NT2/D1 (cell line): ENCODE measurements at regions not wholly inside any gene's neighbourhood (a gene's known extent, or its start where the extent isn't known, plus 50 kb on each side); places are given as distances from the start of the nearest gene placed in this dataset.
A peak's percentile ranks its signal among the peaks of the same experiment; 100 is the strongest.

Source experiments
- DNase-seq: peaks from one replicate; pipeline ENCODE4 v3.0.0-alpha.2; 2011; ENCODE audit warnings: low read depth, low spot score
- H3K27me3 ChIP-seq: 2 replicates; pipeline ENCODE4 v1.6.0; 2011; ENCODE audit warnings: mild to moderate bottlenecking; ENCODE audit not compliant: insufficient read length, insufficient read depth
- H3K36me3 ChIP-seq: 2 replicates; pipeline ENCODE4 v1.6.1; 2011; ENCODE audit warnings: mild to moderate bottlenecking, low read length, mixed read lengths; ENCODE audit not compliant: insufficient read depth, insufficient read length
- H3K4me1 ChIP-seq: 2 replicates; pipeline ENCODE4 v1.5.1; 2011; ENCODE audit not compliant: insufficient read depth, insufficient read length
- H3K4me3 ChIP-seq: 2 replicates; pipeline ENCODE4 v1.5.1; 2011; ENCODE audit warnings: low read depth; ENCODE audit not compliant: insufficient read length
- H3K9ac ChIP-seq: 2 replicates; pipeline ENCODE4 v1.6.0; 2011; ENCODE audit warnings: low read depth; ENCODE audit not compliant: insufficient read length
- H3K9me3 ChIP-seq: 2 replicates; pipeline ENCODE4 v1.5.1; 2011; ENCODE audit warnings: mild to moderate bottlenecking, low read length; ENCODE audit not compliant: insufficient read depth
- SUZ12 ChIP-seq: IDR thresholded peaks from 2 replicates; pipeline ENCODE4 v1.6.1; 2011; ENCODE audit not compliant: insufficient read length, insufficient read depth; ENCODE audit errors: extremely low read depth
- YY1 ChIP-seq: IDR thresholded peaks from 2 replicates; pipeline ENCODE4 v1.6.1; 2011; ENCODE audit not compliant: insufficient read length, insufficient read depth
- ZNF274 ChIP-seq: IDR thresholded peaks from 2 replicates; pipeline ENCODE4 v1.6.1; 2011; ENCODE audit warnings: mild to moderate bottlenecking, low read depth, low read length

- H3K9me3 ChIP-seq, result 0 out of 2 replicates have a peak, but pooled peaks cover 22% of the 10 kb centered on the region
Observed at GRCh38 chr12:105626653-105627052, 296.2 kb downstream of the C12orf75 start.

GRCh38 chr12:105637470-105637869 is 307.0 kb downstream of the C12orf75 start:
- DNase-seq, result no peak

More at GRCh38 chr12:105626653-105627052, 296.2 kb downstream of the C12orf75 start:
- no peak overlapping the region for H3K4me3 ChIP-seq
- DNase-seq, result no peak
- no peaks in the 10 kb centered on the region for H3K4me1 ChIP-seq
- H3K36me3 ChIP-seq, result no peaks in the 10 kb centered on the region
- no peaks in the 10 kb centered on the region for H3K27me3 ChIP-seq
- H3K9ac ChIP-seq, result no peak overlapping the region
- TF ChIP-seq ZNF274 (no peak), YY1 (no peak), SUZ12 (no peak)

GRCh38 chr12:105640761-105641160 is 310.3 kb downstream of the C12orf75 start:
- Histone ChIP-seq H3K4me1 (peaks cover 8% of the 10 kb centered on the region), H3K27me3 (no peaks in the 10 kb centered on the region), H3K36me3 (no peaks in the 10 kb centered on the region), H3K9me3 (peaks cover 25% of the 10 kb centered on the region), H3K9ac (no peak overlapping the region), H3K4me3 (no peak overlapping the region)
- DNase-seq, result peak; percentile 30
- no peak for TF ChIP-seq ZNF274
- TF ChIP-seq YY1, result no peak
- no peak for TF ChIP-seq SUZ12

More at GRCh38 chr12:105637470-105637869, 307.0 kb downstream of the C12orf75 start:
- Histone ChIP-seq H3K27me3 (no peaks in the 10 kb centered on the region), H3K36me3 (no peaks in the 10 kb centered on the region), H3K9me3 (peaks cover 41% of the 10 kb centered on the region), H3K4me3 (no peak overlapping the region), H3K9ac (no peak overlapping the region), H3K4me1 (peaks cover 8% of the 10 kb centered on the region)
- no peak for TF ChIP-seq SUZ12
- TF ChIP-seq ZNF274, result no peak
- no peak for TF ChIP-seq YY1

GRCh38 chr12:105641749-105642148 is 311.3 kb downstream of the C12orf75 start:
- Histone ChIP-seq H3K36me3 (no peaks in the 10 kb centered on the region), H3K9ac (no peak overlapping the region), H3K27me3 (no peaks in the 10 kb centered on the region), H3K4me3 (no peak overlapping the region), H3K4me1 (peaks cover 8% of the 10 kb centered on the region), H3K9me3 (peaks cover 20% of the 10 kb centered on the region)
- no peak for DNase-seq
- TF ChIP-seq SUZ12 (no peak), ZNF274 (no peak), YY1 (no peak)

- Histone ChIP-seq H3K4me1 (peaks cover 8% of the 10 kb centered on the region), H3K27me3 (no peaks in the 10 kb centered on the region), H3K36me3 (no peaks in the 10 kb centered on the region), H3K9me3 (no peaks in the 10 kb centered on the region), H3K4me3 (no peak overlapping the region), H3K9ac (no peak overlapping the region)
- DNase-seq, result no peak
- TF ChIP-seq YY1 (no peak), SUZ12 (no peak), ZNF274 (no peak)
Observed at GRCh38 chr12:105644770-105645169, 314.3 kb downstream of the C12orf75 start.

GRCh38 chr12:105654606-105655005 is 324.1 kb downstream of the C12orf75 start:
- no peak for DNase-seq
- no peaks in the 10 kb centered on the region for H3K4me1 ChIP-seq
- TF ChIP-seq SUZ12, result no peak
- no peak for TF ChIP-seq ZNF274
- TF ChIP-seq YY1, result no peak
- 0 out of 2 replicates have a peak, but pooled peaks cover 5% of the 10 kb centered on the region for H3K9me3 ChIP-seq
- no peak overlapping the region for H3K9ac ChIP-seq
- no peaks in the 10 kb centered on the region for H3K36me3 ChIP-seq
- no peak overlapping the region for H3K4me3 ChIP-seq
- H3K27me3 ChIP-seq, result no peaks in the 10 kb centered on the region

GRCh38 chr12:105658389-105658788 is 327.9 kb downstream of the C12orf75 start:
- Histone ChIP-seq H3K27me3 (no peaks in the 10 kb centered on the region), H3K4me1 (no peaks in the 10 kb centered on the region), H3K36me3 (no peaks in the 10 kb centered on the region), H3K9ac (no peak overlapping the region), H3K4me3 (no peak overlapping the region), H3K9me3 (no peaks in the 10 kb centered on the region)
- TF ChIP-seq ZNF274, result no peak
- TF ChIP-seq SUZ12, result no peak
- TF ChIP-seq YY1, result no peak
- DNase-seq, result no peak
